SH-SY5Y (cell line): ENCODE measurements at regions not wholly inside any gene's neighbourhood (a gene's known extent, or its start where the extent isn't known, plus 50 kb on each side); places are given as distances from the start of the nearest gene placed in this dataset.

Source experiments
- GATA2 ChIP-seq: IDR thresholded peaks from 2 replicates; pipeline ENCODE4 v1.6.1; 2011; ENCODE audit warnings: mild to moderate bottlenecking, low read depth, low read length
- GATA3 ChIP-seq: IDR thresholded peaks from 2 replicates; pipeline ENCODE4 v1.6.1; 2011; ENCODE audit warnings: low read depth, mild to moderate bottlenecking, low read length, moderate library complexity

- no peak for TF ChIP-seq GATA2
- no peak for TF ChIP-seq GATA3
These were observed 385.5 kb downstream of the MZT1 start for GRCh38 chr13:72341904-72342303.

DNA sequence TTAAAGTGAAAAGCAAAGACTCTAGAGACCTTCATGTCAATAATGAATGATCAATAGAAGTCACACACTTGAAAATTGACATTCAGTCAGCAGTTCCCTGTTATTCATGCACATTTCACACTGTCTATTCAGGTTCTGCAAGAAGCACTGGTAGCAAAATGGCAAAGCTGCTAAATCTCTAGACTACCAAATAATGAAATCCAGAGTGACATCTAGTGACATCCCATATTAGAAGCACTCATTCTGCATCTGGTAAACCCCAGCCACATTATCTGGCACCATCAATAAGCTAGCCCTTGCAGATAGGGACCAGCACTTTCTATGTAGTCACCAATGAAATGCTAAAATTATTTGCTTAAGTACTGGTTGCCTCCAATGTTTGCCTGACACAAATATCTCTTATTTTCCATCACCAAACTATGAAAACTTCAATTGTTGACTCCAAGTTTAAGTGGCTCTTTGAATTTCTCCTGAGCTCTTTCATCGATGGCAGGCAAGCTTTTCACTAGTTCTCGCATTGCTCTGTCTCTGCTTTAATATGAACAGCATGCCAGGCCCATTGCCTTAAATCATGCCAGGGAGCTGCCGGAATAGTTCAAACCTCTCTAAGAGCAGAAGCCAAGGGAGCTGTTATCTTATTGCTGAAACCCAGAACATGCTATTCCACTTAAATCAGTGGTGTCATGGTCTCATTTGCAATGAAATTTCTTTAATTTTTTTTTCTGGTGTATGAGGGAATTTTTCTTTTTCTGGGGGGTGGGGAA lies 409.9 kb downstream of the MZT1 start:
- TF ChIP-seq GATA3 = no peak
- no peak; the same call in 1 of the 2 replicates for TF ChIP-seq GATA2

- TF ChIP-seq GATA3 (no peak), GATA2 (no peak)
These were observed 410.7 kb downstream of the MZT1 start for GRCh38 chr13:72316716-72317115.

- no peak for TF ChIP-seq GATA3
- no peak for TF ChIP-seq GATA2
These were observed 412.1 kb downstream of the MZT1 start for GRCh38 chr13:72315312-72315711.

GRCh38 chr13:72314210-72314609 lies 413.2 kb downstream of the MZT1 start:
- no peak for TF ChIP-seq GATA2
- TF ChIP-seq GATA3 = no peak

GRCh38 chr13:72313546-72313945 lies 413.9 kb downstream of the MZT1 start:
- TF ChIP-seq GATA2 (no peak), GATA3 (no peak)

GRCh38 chr13:72303941-72304746 lies 423.3 kb downstream of the MZT1 start:
- TF ChIP-seq GATA2 = no peak
- TF ChIP-seq GATA3 = no peak

- TF ChIP-seq GATA2 (no peak), GATA3 (no peak)
These were observed 429.2 kb upstream of the DACH1 start for GRCh38 chr13:72296246-72296645.

DNA sequence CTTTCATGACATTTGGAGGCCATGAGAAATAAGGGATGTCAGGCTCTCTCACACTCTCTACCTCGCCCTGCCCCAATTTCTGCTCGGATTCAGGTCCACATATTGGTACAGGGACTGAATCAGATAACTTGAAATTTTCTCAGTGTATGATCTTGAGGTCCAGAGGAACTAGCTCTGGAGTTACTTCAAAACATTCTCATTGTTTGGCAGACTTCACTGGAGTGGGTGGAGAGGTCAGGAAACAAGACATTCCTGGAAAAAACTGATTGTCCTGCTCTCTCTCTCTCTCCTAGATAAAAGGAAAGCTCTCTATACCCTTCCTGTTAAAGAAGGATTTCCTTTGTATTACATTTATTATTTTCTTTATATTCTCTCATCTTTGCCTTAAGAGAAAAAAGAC lies 428.1 kb upstream of the DACH1 start:
- no peak for TF ChIP-seq GATA2
- TF ChIP-seq GATA3 = no peak

DNA sequence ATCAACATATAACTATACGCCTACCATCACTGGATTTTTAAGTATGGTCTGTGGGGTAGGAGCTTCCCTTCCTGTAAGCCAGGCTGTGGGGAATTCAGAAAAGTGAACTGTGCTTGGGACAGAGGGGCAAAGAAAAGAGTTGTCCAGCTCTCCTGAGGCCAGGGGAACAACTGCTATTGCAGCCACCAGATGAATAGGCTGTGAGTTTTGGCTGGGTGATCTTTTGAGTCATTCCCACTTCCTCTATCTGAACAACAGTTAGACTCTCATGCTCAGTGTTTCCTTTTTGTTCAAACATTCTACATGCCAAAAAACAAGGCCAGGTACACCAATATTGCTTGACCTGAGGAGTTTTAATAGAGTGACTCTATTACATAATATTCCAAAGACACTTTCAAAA lies 426.2 kb upstream of the DACH1 start:
- TF ChIP-seq GATA2 = no peak
- no peak for TF ChIP-seq GATA3

- TF ChIP-seq GATA2 (no peak), GATA3 (no peak)
These were observed 424.1 kb upstream of the DACH1 start for GRCh38 chr13:72290962-72291681.

DNA sequence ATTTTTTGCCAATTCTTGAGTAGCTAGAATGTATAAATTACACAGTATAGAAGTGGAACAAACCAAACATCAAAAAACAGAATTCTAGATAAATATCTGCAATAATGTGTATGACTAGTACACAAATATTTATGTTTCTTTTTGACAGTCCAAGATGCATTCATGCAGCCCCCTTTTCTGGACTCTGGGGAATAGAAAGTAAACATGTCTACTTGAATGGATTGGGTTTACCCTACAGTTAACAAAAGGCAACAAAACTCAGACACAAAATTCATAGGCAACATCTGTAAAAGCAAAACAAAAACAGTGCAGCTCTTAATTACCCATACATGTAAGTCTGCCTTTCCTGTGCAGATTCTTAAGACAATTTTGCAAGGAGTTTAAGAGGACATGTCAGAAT lies 419.4 kb upstream of the DACH1 start:
- TF ChIP-seq GATA2 (no peak), GATA3 (no peak)

DNA sequence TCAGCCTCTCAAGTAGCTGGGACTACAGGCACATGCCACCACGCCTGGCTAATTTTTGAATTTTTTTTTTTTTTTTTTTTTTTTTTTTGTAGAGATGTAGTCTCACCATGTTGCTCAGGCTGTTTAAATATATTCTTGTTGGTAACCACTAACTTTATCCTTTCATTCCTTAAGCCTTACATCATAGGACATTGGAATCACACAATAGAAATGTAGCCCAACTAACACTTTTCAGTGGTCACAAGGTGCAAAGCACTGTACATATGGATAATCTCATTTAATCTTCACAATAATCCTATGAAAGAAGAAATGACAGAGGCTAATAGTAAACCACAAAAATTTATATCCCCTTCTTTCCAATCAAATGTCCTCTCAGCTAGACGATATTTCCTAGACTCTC lies 417.8 kb upstream of the DACH1 start:
- TF ChIP-seq GATA2 = no peak
- TF ChIP-seq GATA3 = no peak

- no peak for TF ChIP-seq GATA2
- no peak for TF ChIP-seq GATA3
These were observed 394.7 kb upstream of the DACH1 start for GRCh38 chr13:72261732-72262131.

GRCh38 chr13:72259528-72259927 lies 392.5 kb upstream of the DACH1 start:
- TF ChIP-seq GATA2 = no peak
- TF ChIP-seq GATA3 = no peak

GRCh38 chr13:72258340-72258981 lies 391.5 kb upstream of the DACH1 start:
- TF ChIP-seq GATA3 (no peak), GATA2 (no peak)
